Activated naive CD8-positive, alpha-beta T cell (primary cell): ENCODE measurements at regions not wholly inside any gene's neighbourhood (a gene's known extent, or its start where the extent isn't known, plus 50 kb on each side); places are given as distances from the start of the nearest gene placed in this dataset.

Experiments
- H3K27ac Mint-ChIP-seq: one replicate; pipeline ENCODE4 v1.8.0; 2021; ENCODE audit warnings: mixed read lengths
- H3K27me3 Mint-ChIP-seq: one replicate; pipeline ENCODE4 v1.8.0; 2021; ENCODE audit warnings: mixed read lengths
- H3K36me3 Mint-ChIP-seq: one replicate; pipeline ENCODE4 v1.8.0; 2021; ENCODE audit warnings: mixed read lengths
- H3K4me1 Mint-ChIP-seq: one replicate; pipeline ENCODE4 v1.8.0; 2021; ENCODE audit warnings: low read depth, mixed read lengths
- H3K4me3 Mint-ChIP-seq: one replicate; pipeline ENCODE4 v1.8.0; 2021; ENCODE audit warnings: mild to moderate bottlenecking, mixed read lengths
- H3K9me3 Mint-ChIP-seq: one replicate; pipeline ENCODE4 v1.8.0; 2021; ENCODE audit warnings: low read depth, mixed read lengths

- no peak overlapping the region for H3K27ac Mint-ChIP-seq
- H3K4me1 Mint-ChIP-seq = no peaks in the 10 kb centered on the region
- H3K4me3 Mint-ChIP-seq = no peak overlapping the region
- H3K9me3 Mint-ChIP-seq = peaks cover 13% of the 10 kb centered on the region
- no peaks in the 10 kb centered on the region for H3K27me3 Mint-ChIP-seq
- H3K36me3 Mint-ChIP-seq = no peaks in the 10 kb centered on the region
These were observed 377.1 kb downstream of the LRRIQ3 start for GRCh38 chr1:73820843-73821242.

- no peak overlapping the region for H3K27ac Mint-ChIP-seq
- no peaks in the 10 kb centered on the region for H3K36me3 Mint-ChIP-seq
- H3K9me3 Mint-ChIP-seq = peaks cover 7% of the 10 kb centered on the region
- H3K4me1 Mint-ChIP-seq = no peaks in the 10 kb centered on the region
- no peaks in the 10 kb centered on the region for H3K27me3 Mint-ChIP-seq
- no peak overlapping the region for H3K4me3 Mint-ChIP-seq
These were observed 384.3 kb downstream of the LRRIQ3 start for GRCh38 chr1:73813716-73814115.

- Mint-ChIP-seq H3K27me3 (no peaks in the 10 kb centered on the region), H3K4me3 (no peak overlapping the region), H3K36me3 (no peaks in the 10 kb centered on the region), H3K4me1 (no peaks in the 10 kb centered on the region), H3K9me3 (peaks cover 7% of the 10 kb centered on the region), H3K27ac (no peak overlapping the region)
These were observed 384.7 kb downstream of the LRRIQ3 start for GRCh38 chr1:73813236-73813635.

GRCh38 chr1:73811798-73812197 is 386.2 kb downstream of the LRRIQ3 start:
- no peak overlapping the region for H3K27ac Mint-ChIP-seq
- H3K4me1 Mint-ChIP-seq = no peaks in the 10 kb centered on the region
- no peaks in the 10 kb centered on the region for H3K36me3 Mint-ChIP-seq
- peaks cover 7% of the 10 kb centered on the region for H3K9me3 Mint-ChIP-seq
- no peak overlapping the region for H3K4me3 Mint-ChIP-seq
- no peaks in the 10 kb centered on the region for H3K27me3 Mint-ChIP-seq

- Mint-ChIP-seq H3K4me3 (no peak overlapping the region), H3K9me3 (no peaks in the 10 kb centered on the region), H3K4me1 (no peaks in the 10 kb centered on the region), H3K27me3 (no peaks in the 10 kb centered on the region), H3K36me3 (no peaks in the 10 kb centered on the region), H3K27ac (no peak overlapping the region)
These were observed 393.0 kb downstream of the LRRIQ3 start for GRCh38 chr1:73804935-73805334.

- Mint-ChIP-seq H3K9me3 (peaks cover 1% of the 10 kb centered on the region), H3K4me3 (no peak overlapping the region), H3K4me1 (no peaks in the 10 kb centered on the region), H3K27me3 (no peaks in the 10 kb centered on the region), H3K36me3 (no peaks in the 10 kb centered on the region), H3K27ac (no peak overlapping the region)
These were observed 394.6 kb downstream of the LRRIQ3 start for GRCh38 chr1:73803380-73803779.

- Mint-ChIP-seq H3K27me3 (no peaks in the 10 kb centered on the region), H3K9me3 (peaks cover 4% of the 10 kb centered on the region)
These were observed 396.0 kb downstream of the LRRIQ3 start for GRCh38 chr1:73801912-73802429.

GRCh38 chr1:73800376-73800775 is 397.6 kb downstream of the LRRIQ3 start:
- no peaks in the 10 kb centered on the region for H3K4me1 Mint-ChIP-seq
- no peak overlapping the region for H3K4me3 Mint-ChIP-seq
- H3K9me3 Mint-ChIP-seq = peaks cover 4% of the 10 kb centered on the region
- no peaks in the 10 kb centered on the region for H3K36me3 Mint-ChIP-seq
- no peak overlapping the region for H3K27ac Mint-ChIP-seq
- no peaks in the 10 kb centered on the region for H3K27me3 Mint-ChIP-seq

More at GRCh38 chr1:73801912-73802429, 396.0 kb downstream of the LRRIQ3 start:
- Mint-ChIP-seq H3K4me1 (no peaks in the 10 kb centered on the region), H3K4me3 (no peak overlapping the region), H3K36me3 (no peaks in the 10 kb centered on the region), H3K27ac (no peak overlapping the region)

- no peak overlapping the region for H3K4me3 Mint-ChIP-seq
- no peaks in the 10 kb centered on the region for H3K9me3 Mint-ChIP-seq
- no peaks in the 10 kb centered on the region for H3K4me1 Mint-ChIP-seq
- no peak overlapping the region for H3K27ac Mint-ChIP-seq
- H3K27me3 Mint-ChIP-seq = no peaks in the 10 kb centered on the region
- no peaks in the 10 kb centered on the region for H3K36me3 Mint-ChIP-seq
These were observed 408.0 kb downstream of the LRRIQ3 start for GRCh38 chr1:73789965-73790364.

GRCh38 chr1:73784026-73784425 is 413.9 kb downstream of the LRRIQ3 start:
- H3K9me3 Mint-ChIP-seq = peaks cover 4% of the 10 kb centered on the region
- no peak overlapping the region for H3K4me3 Mint-ChIP-seq
- H3K36me3 Mint-ChIP-seq = no peaks in the 10 kb centered on the region

GRCh38 chr1:73783352-73783751 is 414.6 kb downstream of the LRRIQ3 start:
- H3K4me3 Mint-ChIP-seq = no peak overlapping the region
- H3K27me3 Mint-ChIP-seq = no peaks in the 10 kb centered on the region
- no peaks in the 10 kb centered on the region for H3K36me3 Mint-ChIP-seq
- H3K4me1 Mint-ChIP-seq = no peaks in the 10 kb centered on the region
- peaks cover 4% of the 10 kb centered on the region for H3K9me3 Mint-ChIP-seq
- H3K27ac Mint-ChIP-seq = no peak overlapping the region

More at GRCh38 chr1:73784026-73784425, 413.9 kb downstream of the LRRIQ3 start:
- H3K27ac Mint-ChIP-seq = no peak overlapping the region
- H3K4me1 Mint-ChIP-seq = no peaks in the 10 kb centered on the region
- H3K27me3 Mint-ChIP-seq = no peaks in the 10 kb centered on the region

- Mint-ChIP-seq H3K36me3 (no peaks in the 10 kb centered on the region), H3K27me3 (no peaks in the 10 kb centered on the region), H3K4me3 (no peak overlapping the region), H3K9me3 (peaks cover 4% of the 10 kb centered on the region), H3K4me1 (no peaks in the 10 kb centered on the region), H3K27ac (no peak overlapping the region)
These were observed 415.1 kb downstream of the LRRIQ3 start for GRCh38 chr1:73782901-73783300.

GRCh38 chr1:73781251-73781650 is 416.7 kb downstream of the LRRIQ3 start:
- no peak overlapping the region for H3K4me3 Mint-ChIP-seq
- no peak overlapping the region for H3K27ac Mint-ChIP-seq
- H3K36me3 Mint-ChIP-seq = no peaks in the 10 kb centered on the region
- H3K27me3 Mint-ChIP-seq = no peaks in the 10 kb centered on the region
- peaks cover 4% of the 10 kb centered on the region for H3K9me3 Mint-ChIP-seq
- H3K4me1 Mint-ChIP-seq = no peaks in the 10 kb centered on the region

- Mint-ChIP-seq H3K4me3 (no peak overlapping the region), H3K27ac (no peak overlapping the region), H3K9me3 (peaks cover 4% of the 10 kb centered on the region), H3K27me3 (no peaks in the 10 kb centered on the region), H3K4me1 (no peaks in the 10 kb centered on the region), H3K36me3 (no peaks in the 10 kb centered on the region)
These were observed 419.5 kb downstream of the LRRIQ3 start for GRCh38 chr1:73778471-73778870.

- no peak overlapping the region for H3K27ac Mint-ChIP-seq
- H3K4me3 Mint-ChIP-seq = no peak overlapping the region
- no peaks in the 10 kb centered on the region for H3K36me3 Mint-ChIP-seq
- H3K4me1 Mint-ChIP-seq = no peaks in the 10 kb centered on the region
- H3K9me3 Mint-ChIP-seq = no peaks in the 10 kb centered on the region
- no peaks in the 10 kb centered on the region for H3K27me3 Mint-ChIP-seq
These were observed 422.1 kb downstream of the LRRIQ3 start for GRCh38 chr1:73775896-73776295.

- Mint-ChIP-seq H3K4me3 (no peak overlapping the region), H3K36me3 (no peaks in the 10 kb centered on the region), H3K4me1 (no peaks in the 10 kb centered on the region), H3K9me3 (no peaks in the 10 kb centered on the region), H3K27ac (no peak overlapping the region), H3K27me3 (no peaks in the 10 kb centered on the region)
These were observed 425.0 kb downstream of the LRRIQ3 start for GRCh38 chr1:73772941-73773340.
